Gastrocnemius medialis (tissue), 4 donors: ENCODE measurements at regions not wholly inside any gene's neighbourhood (a gene's known extent, or its start where the extent isn't known, plus 50 kb on each side); places are given as distances from the start of the nearest gene placed in this dataset.

Experiments used
- POLR2A ChIP-seq, 2 donors: fragments of 450-650 bp; IDR thresholded peaks; one replicate each; pipeline ENCODE4 v1.6.1; 2017; ENCODE audit warnings: antibody characterized with exemption in 2 of 2, mild to moderate bottlenecking in 2 of 2, moderate library complexity in 2 of 2
- TF ChIP-seq, protein P1 (sequence below), 5 experiments: fragments of 450-650 bp in 3 of 5; fragments of 200-600 bp in 2 of 5; sonication (generic) in 2 of 5; IDR thresholded peaks in 4 of 5; conservative IDR thresholded peaks in 1 of 5; 1 replicate in 4 of 5; 2 replicates in 1 of 5; pipeline ENCODE4 v1.5.1; 2016 to 2019; ENCODE audit warnings: antibody characterized with exemption in 5 of 5, mild to moderate bottlenecking in 3 of 5, moderate library complexity in 3 of 5

GRCh38 chr5:42074353-42074752, 149.3 kb downstream of the FBXO4 start:
- no peak for TF ChIP-seq POLR2A (IDR thresholded peaks at IDR 0.05)
- TF ChIP-seq, protein P1, sequence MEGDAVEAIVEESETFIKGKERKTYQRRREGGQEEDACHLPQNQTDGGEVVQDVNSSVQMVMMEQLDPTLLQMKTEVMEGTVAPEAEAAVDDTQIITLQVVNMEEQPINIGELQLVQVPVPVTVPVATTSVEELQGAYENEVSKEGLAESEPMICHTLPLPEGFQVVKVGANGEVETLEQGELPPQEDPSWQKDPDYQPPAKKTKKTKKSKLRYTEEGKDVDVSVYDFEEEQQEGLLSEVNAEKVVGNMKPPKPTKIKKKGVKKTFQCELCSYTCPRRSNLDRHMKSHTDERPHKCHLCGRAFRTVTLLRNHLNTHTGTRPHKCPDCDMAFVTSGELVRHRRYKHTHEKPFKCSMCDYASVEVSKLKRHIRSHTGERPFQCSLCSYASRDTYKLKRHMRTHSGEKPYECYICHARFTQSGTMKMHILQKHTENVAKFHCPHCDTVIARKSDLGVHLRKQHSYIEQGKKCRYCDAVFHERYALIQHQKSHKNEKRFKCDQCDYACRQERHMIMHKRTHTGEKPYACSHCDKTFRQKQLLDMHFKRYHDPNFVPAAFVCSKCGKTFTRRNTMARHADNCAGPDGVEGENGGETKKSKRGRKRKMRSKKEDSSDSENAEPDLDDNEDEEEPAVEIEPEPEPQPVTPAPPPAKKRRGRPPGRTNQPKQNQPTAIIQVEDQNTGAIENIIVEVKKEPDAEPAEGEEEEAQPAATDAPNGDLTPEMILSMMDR (IDR thresholded peaks at IDR 0.05 in 4 of 5, conservative IDR thresholded peaks at IDR 0.05 in 1 of 5), result no peak
